ENCODE measurements at regions not wholly inside any gene's neighbourhood (a gene's known extent, or its start where the extent isn't known, plus 50 kb on each side); places are given as distances from the start of the nearest gene placed in this dataset.
A peak's percentile ranks its signal among the peaks of the same experiment; 100 is the strongest.

DNA sequence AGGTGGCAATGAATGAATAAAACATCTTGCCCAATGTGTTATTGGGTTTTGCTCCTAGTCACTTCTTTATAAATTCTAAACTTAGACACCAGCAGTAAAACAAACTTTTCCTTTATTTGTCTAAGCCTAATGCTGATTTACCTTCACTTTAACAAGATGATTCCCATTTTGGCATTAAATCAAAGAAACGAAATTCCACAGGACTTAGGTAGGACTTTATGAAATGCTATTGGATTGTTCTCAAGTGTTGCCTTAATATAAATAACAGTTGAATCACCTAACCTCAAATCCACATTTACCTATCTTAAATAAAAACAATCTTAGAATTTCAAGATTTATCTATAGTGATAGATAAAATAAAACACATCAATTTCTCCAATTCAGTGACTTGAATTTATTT is 831.8 kb downstream of the EPHA7 start:
- DNase-seq, result no peak

GRCh38 chr6:92586236-92586977 is 833.0 kb downstream of the EPHA7 start:
- no peak for DNase-seq

DNA sequence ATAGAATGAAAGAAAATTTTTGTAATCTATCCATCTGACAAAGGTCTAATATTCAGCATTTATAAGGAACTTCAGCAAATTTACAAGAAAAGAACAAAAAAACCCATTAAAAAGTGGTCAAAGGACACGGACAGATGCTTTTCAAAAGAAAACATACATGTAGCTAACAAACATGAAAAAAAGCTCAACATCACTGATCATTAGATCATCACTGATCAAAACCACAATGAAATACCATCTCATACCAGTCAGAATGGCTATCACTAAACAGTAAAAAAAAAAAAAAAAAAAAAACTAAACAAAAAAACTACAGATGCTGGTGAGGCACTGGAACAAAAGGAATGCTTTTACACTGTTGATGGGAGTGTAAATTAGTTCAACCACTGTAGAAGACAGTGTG is 837.1 kb downstream of the EPHA7 start:
- no peak for DNase-seq

- DNase-seq, result no peak
Measured at GRCh38 chr6:92577077-92577719, 842.2 kb downstream of the EPHA7 start.

DNA sequence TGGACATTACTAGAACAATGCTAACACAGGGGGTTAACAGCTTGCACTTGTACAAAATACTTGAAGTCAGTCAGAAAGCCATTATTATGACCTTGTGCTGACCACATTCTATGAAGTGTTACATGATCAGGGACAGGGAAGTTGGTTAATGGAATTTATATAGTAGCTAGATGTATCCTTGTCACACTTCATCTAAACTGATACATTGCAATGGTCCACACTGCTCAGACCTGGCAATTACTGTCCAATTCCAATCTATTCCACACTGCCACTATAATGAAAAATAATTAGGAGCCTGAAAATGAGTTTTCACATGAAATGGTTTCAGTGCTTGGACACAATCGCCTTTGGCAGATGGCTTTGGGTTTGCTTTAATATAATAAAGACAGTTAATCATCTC is 850.8 kb downstream of the EPHA7 start:
- no peak for DNase-seq

- DNase-seq, result no peak
Measured at GRCh38 chr6:92566632-92567031, 852.7 kb downstream of the EPHA7 start.

GRCh38 chr6:92564376-92564775 is 855.0 kb downstream of the EPHA7 start:
- no peak for DNase-seq

- DNase-seq, result no peak
Measured at GRCh38 chr6:92559611-92560010, 859.7 kb downstream of the EPHA7 start.

DNA sequence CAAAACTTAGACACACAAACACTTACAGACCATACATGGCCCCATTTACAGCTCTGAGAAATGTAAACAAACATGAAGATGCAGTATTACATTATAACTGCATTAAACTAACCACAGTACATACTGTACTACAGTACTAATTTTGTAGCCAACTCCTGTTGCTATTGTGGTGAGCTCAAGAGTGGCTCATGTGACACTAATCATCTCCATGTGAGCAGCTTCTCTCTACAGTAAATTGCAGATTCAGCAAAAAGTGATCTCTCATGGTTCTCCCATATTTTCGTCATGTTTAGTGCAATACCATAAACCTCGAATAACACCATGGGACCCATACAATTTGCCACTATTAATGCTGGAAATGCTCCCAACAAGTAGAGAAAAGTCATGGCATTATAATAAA is 860.4 kb downstream of the EPHA7 start:
- DNase-seq, result no peak

DNA sequence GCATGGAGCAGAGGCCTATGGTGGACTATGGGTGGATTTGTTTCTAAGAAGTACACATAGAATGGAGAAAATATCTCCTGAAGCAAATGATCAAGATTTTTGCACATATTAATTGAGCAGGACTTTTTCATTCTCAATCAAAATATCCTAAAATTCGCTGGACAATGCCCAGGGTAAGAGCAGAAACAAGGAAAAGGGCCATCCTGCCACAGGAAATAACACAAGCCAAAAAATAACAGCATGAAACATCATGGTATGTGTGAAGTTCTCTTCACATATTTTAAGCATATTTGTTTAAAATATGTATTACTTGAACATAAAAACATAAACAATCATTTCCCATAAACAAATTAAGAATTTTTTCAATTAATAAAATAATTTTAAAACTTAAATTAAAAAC is 868.9 kb downstream of the EPHA7 start:
- no peak for DNase-seq

DNA sequence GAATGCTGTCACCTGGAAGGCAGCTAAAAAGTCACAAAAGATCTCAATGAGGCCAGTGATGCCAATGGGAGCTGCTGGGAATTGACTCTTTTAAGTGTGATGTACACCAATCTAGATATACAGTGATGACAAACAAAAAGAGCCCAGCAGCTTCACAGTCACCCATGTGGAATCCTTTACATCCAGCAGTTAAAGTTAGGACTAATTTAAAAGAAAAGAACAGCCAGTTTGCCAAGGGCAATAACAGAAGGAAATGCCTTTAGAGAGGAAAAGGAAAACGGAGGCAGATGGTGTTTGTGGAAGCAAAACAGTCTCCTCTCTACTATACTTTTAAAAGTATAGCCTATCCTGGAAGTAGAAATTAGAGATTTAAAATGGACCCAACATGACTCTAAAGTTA is 873.5 kb downstream of the EPHA7 start:
- DNase-seq, result no peak

- DNase-seq, result no peak
Measured at GRCh38 chr6:92541448-92542060, 877.8 kb downstream of the EPHA7 start.

DNA sequence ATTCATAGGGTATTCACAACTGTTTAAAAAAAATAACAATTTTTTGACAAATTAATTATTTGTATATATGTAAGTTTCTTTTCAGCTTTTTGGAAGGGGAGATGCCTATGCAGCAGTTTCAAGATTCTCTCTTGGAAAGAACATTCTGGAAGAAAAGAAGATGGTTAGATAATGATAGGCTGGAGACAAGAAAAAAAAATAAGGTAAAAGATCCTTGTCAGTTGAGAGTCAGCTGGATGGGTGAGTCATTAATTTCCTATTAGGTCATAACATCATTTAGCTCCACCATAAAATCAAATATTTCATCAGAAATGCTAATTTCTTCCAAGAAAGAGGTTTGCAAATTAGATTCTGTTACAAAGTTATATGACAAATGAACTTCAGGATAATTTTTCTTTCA is 880.4 kb downstream of the EPHA7 start:
- DNase-seq, result no peak

DNA sequence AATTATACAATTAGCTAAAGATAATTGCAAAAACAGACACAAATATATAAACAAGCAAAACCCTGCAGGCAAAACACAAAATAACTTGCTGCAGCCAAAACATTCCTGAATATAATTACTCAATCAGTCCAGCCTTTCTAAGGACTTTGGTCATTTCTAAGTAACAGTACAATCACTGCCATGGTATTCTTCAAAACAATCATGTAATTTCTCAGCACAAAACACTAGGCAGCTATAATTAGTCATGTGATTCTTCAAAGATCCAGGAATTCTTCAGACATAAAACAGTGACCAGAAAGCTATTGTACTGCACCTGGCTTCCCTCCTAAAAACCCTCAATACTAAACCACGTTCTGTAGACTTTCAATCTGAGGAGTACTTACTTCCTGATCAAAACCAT is 881.1 kb downstream of the EPHA7 start:
- no peak for DNase-seq

- DNase-seq, result no peak
Measured at GRCh38 chr6:92534109-92534508, 885.2 kb downstream of the EPHA7 start.

- no peak for DNase-seq
Measured at GRCh38 chr6:92522589-92522988, 896.8 kb downstream of the EPHA7 start.

GRCh38 chr6:92521553-92521952 is 897.8 kb downstream of the EPHA7 start:
- DNase-seq, result no peak

DNA sequence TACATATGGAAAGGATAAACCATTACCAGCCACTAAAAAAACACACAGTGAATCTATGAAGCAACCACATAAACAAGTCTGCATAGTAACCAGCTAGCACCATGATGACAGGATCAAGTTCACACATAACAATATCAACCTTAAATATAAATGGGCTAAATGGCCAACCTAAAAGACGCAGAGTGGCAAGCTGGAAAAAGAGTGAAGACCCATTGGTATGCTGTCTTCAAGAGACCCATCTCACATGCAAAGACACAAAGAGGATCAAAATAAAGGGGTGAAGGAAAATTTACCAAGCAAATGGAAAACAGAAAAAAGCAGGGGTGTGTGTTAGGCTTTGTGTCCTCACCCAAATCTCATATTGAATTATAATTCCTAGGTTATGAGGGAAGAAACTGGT is 909.2 kb downstream of the EPHA7 start:
- DNase-seq, result no peak

- no peak for DNase-seq
Measured at GRCh38 chr6:92507552-92507951, 911.8 kb downstream of the EPHA7 start.

DNA sequence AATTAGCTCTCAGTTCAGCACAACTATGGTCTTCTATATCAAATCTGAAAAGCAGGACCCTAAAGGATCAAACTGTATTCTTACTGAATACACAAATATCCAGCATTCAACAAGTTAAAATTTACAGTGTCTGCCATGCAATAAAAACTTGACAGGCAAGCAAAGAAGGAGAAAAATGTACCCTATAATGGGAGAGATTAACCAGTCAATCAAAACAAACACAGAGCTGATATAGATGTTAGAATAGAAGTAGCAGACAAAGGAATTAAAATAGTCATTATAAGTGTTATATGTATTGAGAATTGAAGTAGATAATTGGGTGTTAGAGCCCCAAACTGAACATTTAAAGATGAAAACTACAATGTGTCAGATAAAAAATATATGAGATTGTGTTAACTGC is 914.9 kb downstream of the EPHA7 start:
- no peak for DNase-seq

- DNase-seq, result no peak
Measured at GRCh38 chr6:92497281-92497680, 922.1 kb downstream of the EPHA7 start.

DNA sequence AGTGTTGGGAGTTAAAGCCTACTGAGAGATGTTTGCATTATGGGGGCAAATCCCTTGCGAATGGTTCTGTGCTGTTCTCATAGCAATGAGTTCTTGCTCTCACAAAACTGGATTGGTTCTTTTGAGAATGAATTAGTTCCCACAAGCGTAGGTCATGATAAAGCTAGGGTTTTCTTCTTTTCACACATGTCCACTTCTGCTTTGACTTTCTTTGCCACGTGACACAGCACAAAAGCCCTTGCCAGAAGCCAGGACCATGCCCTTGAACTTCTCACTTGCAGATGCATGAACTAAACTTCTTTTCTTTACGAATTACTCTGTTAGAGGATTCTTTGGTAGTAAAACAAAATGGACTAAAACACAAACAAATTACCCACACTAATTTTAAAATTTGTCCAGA is 922.8 kb downstream of the EPHA7 start:
- no peak for DNase-seq

GRCh38 chr6:92495242-92495641 is 924.1 kb downstream of the EPHA7 start:
- DNase-seq, result no peak

GRCh38 chr6:92485487-92485886 is 933.9 kb downstream of the EPHA7 start:
- DNase-seq, result no peak

DNA sequence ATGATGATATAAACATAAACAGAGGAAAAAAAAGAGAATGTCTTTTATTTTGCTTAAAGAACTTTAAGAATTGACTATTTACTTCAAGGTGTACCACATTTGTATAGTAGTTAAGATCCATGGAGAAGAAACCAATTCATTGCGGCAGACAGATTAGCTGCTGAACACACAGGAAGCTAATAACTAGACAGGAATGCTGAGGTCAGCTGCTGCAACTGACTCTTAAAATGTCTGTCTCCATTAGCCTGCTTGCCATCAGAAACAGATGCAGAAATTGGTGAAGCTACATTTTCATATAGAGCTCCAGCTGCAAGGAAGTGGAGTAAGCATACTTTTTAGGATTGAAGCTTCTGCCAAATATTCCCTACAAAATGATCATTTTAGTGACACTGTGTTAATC is 939.5 kb downstream of the EPHA7 start:
- peak; percentile 1 for DNase-seq
